ENCODE measurements at regions not wholly inside any gene's neighbourhood (a gene's known extent, or its start where the extent isn't known, plus 50 kb on each side); places are given as distances from the start of the nearest gene placed in this dataset.

- FAIRE-seq = no peak
- Histone ChIP-seq H3K4me3 (ENCODE audit: low read depth, low read length) (no peak overlapping the region), H3K27me3 (ENCODE audit: control insufficient read depth, insufficient read depth, low read length) (no peaks in the 10 kb centered on the region), H3K36me3 (ENCODE audit: control insufficient read depth, insufficient read depth, low read length) (no peaks in the 10 kb centered on the region)
- DNase-seq (ENCODE audit: low read depth) = no peak
- TF ChIP-seq, protein P1, sequence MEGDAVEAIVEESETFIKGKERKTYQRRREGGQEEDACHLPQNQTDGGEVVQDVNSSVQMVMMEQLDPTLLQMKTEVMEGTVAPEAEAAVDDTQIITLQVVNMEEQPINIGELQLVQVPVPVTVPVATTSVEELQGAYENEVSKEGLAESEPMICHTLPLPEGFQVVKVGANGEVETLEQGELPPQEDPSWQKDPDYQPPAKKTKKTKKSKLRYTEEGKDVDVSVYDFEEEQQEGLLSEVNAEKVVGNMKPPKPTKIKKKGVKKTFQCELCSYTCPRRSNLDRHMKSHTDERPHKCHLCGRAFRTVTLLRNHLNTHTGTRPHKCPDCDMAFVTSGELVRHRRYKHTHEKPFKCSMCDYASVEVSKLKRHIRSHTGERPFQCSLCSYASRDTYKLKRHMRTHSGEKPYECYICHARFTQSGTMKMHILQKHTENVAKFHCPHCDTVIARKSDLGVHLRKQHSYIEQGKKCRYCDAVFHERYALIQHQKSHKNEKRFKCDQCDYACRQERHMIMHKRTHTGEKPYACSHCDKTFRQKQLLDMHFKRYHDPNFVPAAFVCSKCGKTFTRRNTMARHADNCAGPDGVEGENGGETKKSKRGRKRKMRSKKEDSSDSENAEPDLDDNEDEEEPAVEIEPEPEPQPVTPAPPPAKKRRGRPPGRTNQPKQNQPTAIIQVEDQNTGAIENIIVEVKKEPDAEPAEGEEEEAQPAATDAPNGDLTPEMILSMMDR (IDR thresholded peaks at IDR 0.05; ENCODE audit: insufficient read depth, low read length, severe bottlenecking) = no peak
Measured at GRCh38 chr5:173423452-173424117, 95.4 kb upstream of the STC2 start.

GRCh38 chr5:173420108-173420507, 91.9 kb upstream of the STC2 start:
- H3K36me3 ChIP-seq (ENCODE audit: control insufficient read depth, insufficient read depth, low read length) = no peaks in the 10 kb centered on the region
- H3K27me3 ChIP-seq (ENCODE audit: control insufficient read depth, insufficient read depth, low read length) = no peaks in the 10 kb centered on the region
- no peak for FAIRE-seq
- TF ChIP-seq, protein P1 (IDR thresholded peaks at IDR 0.05; ENCODE audit: insufficient read depth, low read length, severe bottlenecking) = no peak
- DNase-seq (ENCODE audit: low read depth) = no peak
- H3K4me3 ChIP-seq (ENCODE audit: low read depth, low read length) = no peak overlapping the region

DNA sequence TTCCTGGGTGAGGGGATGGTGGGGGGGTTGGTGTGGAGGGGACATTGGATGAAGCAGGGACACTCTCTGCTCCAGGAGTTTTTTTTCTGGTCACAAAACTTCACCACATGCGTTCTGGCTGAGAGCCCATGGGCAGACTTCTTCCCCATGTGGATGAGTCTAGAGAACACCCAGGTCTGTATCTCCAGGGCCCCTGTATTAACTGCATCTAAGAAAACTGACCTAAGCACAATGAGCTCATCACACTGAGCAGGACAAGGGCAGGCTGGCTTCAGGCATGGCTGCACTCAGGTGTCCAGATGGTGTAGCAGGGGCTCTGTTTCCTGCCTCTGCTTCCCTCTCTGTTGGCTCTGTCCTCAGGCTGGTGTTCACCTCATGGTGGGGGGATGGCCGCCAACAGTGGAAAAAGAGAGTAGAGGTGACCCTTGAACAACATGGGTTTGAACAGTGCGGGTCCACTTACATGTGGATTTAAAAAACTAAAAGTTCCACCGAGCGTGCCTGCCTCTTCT, 85.3 kb upstream of the STC2 start:
- no peak for FAIRE-seq
- H3K27me3 ChIP-seq (ENCODE audit: control insufficient read depth, insufficient read depth, low read length) = no peaks in the 10 kb centered on the region
- H3K4me3 ChIP-seq (ENCODE audit: low read depth, low read length) = no peak overlapping the region
- no peaks in the 10 kb centered on the region for H3K36me3 ChIP-seq (ENCODE audit: control insufficient read depth, insufficient read depth, low read length)
- DNase-seq (ENCODE audit: low read depth) = no peak
- TF ChIP-seq, protein P1 (IDR thresholded peaks at IDR 0.05; ENCODE audit: insufficient read depth, low read length, severe bottlenecking) = no peak

GRCh38 chr5:173412566-173412965, 84.4 kb upstream of the STC2 start:
- TF ChIP-seq, protein P1 (IDR thresholded peaks at IDR 0.05; ENCODE audit: insufficient read depth, low read length, severe bottlenecking) = no peak
- DNase-seq (ENCODE audit: low read depth) = no peak
- no peaks in the 10 kb centered on the region for H3K36me3 ChIP-seq (ENCODE audit: control insufficient read depth, insufficient read depth, low read length)
- no peaks in the 10 kb centered on the region for H3K27me3 ChIP-seq (ENCODE audit: control insufficient read depth, insufficient read depth, low read length)
- no peak for FAIRE-seq
- H3K4me3 ChIP-seq (ENCODE audit: low read depth, low read length) = no peak overlapping the region

DNA sequence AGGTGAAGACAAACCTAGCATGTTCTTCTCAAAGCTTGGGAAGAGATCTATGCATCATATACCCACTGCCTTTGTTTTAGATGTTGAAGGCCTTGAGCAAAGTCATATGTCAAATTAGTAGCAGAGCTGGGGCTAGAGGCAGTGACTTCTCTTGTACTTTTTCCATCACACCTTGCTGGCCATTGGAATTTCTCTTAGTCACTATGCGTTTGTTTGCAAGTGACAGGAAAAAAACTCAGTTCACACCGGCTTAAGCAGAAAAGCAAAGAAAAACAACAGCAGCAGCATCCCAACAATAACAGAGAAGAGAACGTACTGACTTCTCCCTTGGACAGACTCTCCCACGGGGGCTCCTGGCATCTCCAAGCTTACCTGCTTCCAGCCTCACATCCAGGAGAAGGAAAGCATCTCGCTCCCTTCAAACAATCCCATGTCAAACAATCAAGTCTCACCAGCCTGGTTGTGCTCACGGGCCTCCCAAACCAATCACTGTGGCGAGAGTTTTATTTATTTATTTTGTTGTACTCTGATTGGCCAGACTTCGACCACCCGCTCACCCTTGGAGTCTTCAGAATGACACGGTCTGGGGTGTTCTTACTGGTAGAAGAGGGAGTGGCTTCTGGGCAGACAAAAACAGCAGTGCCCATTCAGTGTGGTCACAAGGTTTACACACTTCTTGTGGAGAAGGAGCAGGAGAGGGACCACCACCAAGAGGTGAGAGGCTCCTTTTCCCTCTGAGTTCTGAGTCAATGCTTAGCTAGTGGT, 83.8 kb upstream of the STC2 start:
- no peaks in the 10 kb centered on the region for H3K36me3 ChIP-seq (ENCODE audit: control insufficient read depth, insufficient read depth, low read length)
- H3K4me3 ChIP-seq (ENCODE audit: low read depth, low read length) = no peak overlapping the region
- FAIRE-seq = no peak
- no peak for DNase-seq (ENCODE audit: low read depth)
- no peaks in the 10 kb centered on the region for H3K27me3 ChIP-seq (ENCODE audit: control insufficient read depth, insufficient read depth, low read length)
- TF ChIP-seq, protein P1 (IDR thresholded peaks at IDR 0.05; ENCODE audit: insufficient read depth, low read length, severe bottlenecking) = no peak
